ENCODE measurements at regions not wholly inside any gene's neighbourhood (a gene's known extent, or its start where the extent isn't known, plus 50 kb on each side); places are given as distances from the start of the nearest gene placed in this dataset.

- TF ChIP-seq CTCFL (IDR thresholded peaks at IDR 0.05; ENCODE audit: borderline replicate concordance, insufficient read depth, low read depth, low read length, poor library complexity, severe bottlenecking): no peak
- TF ChIP-seq EHMT2 (IDR thresholded peaks at IDR 0.05): no peak
- TF ChIP-seq ZNF232 (CRISPR knock-in tag; IDR thresholded peaks at IDR 0.05): no peak
- TF ChIP-seq TAF7 (tag; IDR thresholded peaks at IDR 0.05): no peak
- no peak for TF ChIP-seq MLLT1 (IDR thresholded peaks at IDR 0.05)
- no peak for TF ChIP-seq ZNF639 (CRISPR knock-in tag; conservative IDR thresholded peaks at IDR 0.05 in 1 of 2, IDR thresholded peaks at IDR 0.05 in 1 of 2)
- TF ChIP-seq HINFP (tag; conservative IDR thresholded peaks at IDR 0.05; ENCODE audit: low read depth): no peak
- TF ChIP-seq KHSRP (IDR thresholded peaks at IDR 0.05): no peak
- no peak for TF ChIP-seq SMAD2 (IDR thresholded peaks at IDR 0.05; ENCODE audit: low read depth, low read length)
- no peak for TF ChIP-seq KDM4B (IDR thresholded peaks at IDR 0.05; ENCODE audit: borderline replicate concordance in 2 of 2, low read depth in 1 of 2)
- TF ChIP-seq ZNF655 (CRISPR knock-in tag; IDR thresholded peaks at IDR 0.05): no peak
Observed at GRCh38 chr7:26485367-26485934, 193.8 kb downstream of the SNX10 start (continued).

All from K562 (cell line).